Middle frontal gyrus (tissue), 1 donor: ENCODE measurements at regions not wholly inside any gene's neighbourhood (a gene's known extent, or its start where the extent isn't known, plus 50 kb on each side); places are given as distances from the start of the nearest gene placed in this dataset.

Experiments used
- DNase-seq: peaks from one replicate; pipeline ENCODE4 v3.0.0-alpha.2; 2015; ENCODE audit warnings: low spot score; ENCODE audit errors: extremely low spot score

GRCh38 chr18:73923866-73924265, 223.8 kb downstream of the FBXO15 start:
- no peak for DNase-seq

GRCh38 chr18:73920033-73920432, 227.6 kb downstream of the FBXO15 start:
- no peak for DNase-seq

GRCh38 chr18:73918816-73919215, 228.8 kb downstream of the FBXO15 start:
- DNase-seq: no peak

GRCh38 chr18:73917046-73917445, 230.6 kb downstream of the FBXO15 start:
- DNase-seq: no peak

- no peak for DNase-seq
These were observed 234.1 kb downstream of the FBXO15 start for GRCh38 chr18:73913505-73913904.

- no peak for DNase-seq
These were observed 239.3 kb downstream of the FBXO15 start for GRCh38 chr18:73908323-73908722.

GRCh38 chr18:73901566-73901965, 246.1 kb downstream of the FBXO15 start:
- no peak for DNase-seq

- DNase-seq: no peak
These were observed 246.5 kb downstream of the FBXO15 start for GRCh38 chr18:73901151-73901550.

- no peak for DNase-seq
These were observed 247.4 kb downstream of the FBXO15 start for GRCh38 chr18:73900106-73900835.

- no peak for DNase-seq
These were observed 250.1 kb downstream of the FBXO15 start for GRCh38 chr18:73897517-73897916.

GRCh38 chr18:73896685-73897084, 250.9 kb downstream of the FBXO15 start:
- DNase-seq: no peak

GRCh38 chr18:73895701-73896100, 251.9 kb downstream of the FBXO15 start:
- DNase-seq: no peak

GRCh38 chr18:73893880-73894279, 253.8 kb downstream of the FBXO15 start:
- DNase-seq: no peak

GRCh38 chr18:73891572-73892421, 255.8 kb downstream of the FBXO15 start:
- no peak for DNase-seq

- no peak for DNase-seq
These were observed 259.1 kb downstream of the FBXO15 start for GRCh38 chr18:73888565-73888964.

GRCh38 chr18:73887801-73888200, 259.8 kb downstream of the FBXO15 start:
- no peak for DNase-seq

GRCh38 chr18:73884868-73885267, 262.8 kb downstream of the FBXO15 start:
- DNase-seq: no peak

- no peak for DNase-seq
These were observed 266.2 kb downstream of the FBXO15 start for GRCh38 chr18:73881396-73881917.

- DNase-seq: no peak
These were observed 267.2 kb downstream of the FBXO15 start for GRCh38 chr18:73880387-73880786.

- DNase-seq: no peak
These were observed 267.9 kb downstream of the FBXO15 start for GRCh38 chr18:73879766-73880165.

GRCh38 chr18:73879328-73879727, 268.3 kb downstream of the FBXO15 start:
- no peak for DNase-seq

GRCh38 chr18:73869182-73869581, 278.5 kb downstream of the FBXO15 start:
- no peak for DNase-seq
